Occipital lobe (tissue), 1 donor: ENCODE measurements at regions not wholly inside any gene's neighbourhood (a gene's known extent, or its start where the extent isn't known, plus 50 kb on each side); places are given as distances from the start of the nearest gene placed in this dataset.
"Not testable (repeated sequence)": the region's sequence is repeated elsewhere in the genome, so short reads cannot be mapped to it uniquely, and the experiment has no call there.

Experiments
- DNase-seq: peaks from one replicate; lab custom pipeline; 2025; lab: John Stamatoyannopoulos, UW

DNA sequence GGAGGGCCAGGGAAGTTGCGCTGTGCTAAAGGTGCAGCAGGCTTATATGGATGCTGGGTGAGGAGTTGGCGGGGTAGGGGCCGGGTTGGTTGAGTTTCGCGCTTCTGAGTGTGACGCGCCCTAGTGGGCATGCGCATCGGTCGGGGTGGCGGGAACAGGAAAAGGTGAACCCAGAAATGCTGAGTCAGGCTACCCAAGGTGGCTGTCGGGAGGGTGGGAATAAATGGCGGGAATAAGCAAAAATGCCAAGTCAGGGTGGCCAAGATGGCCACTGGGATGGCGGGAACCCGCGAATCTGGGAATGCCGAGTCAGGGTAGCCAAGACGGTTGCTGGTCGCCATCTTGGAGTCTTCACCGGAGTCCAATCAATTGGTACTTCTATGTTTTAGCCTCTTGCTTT, 580.0 kb downstream of the SUCLG1 start:
- DNase-seq: no peak

DNA sequence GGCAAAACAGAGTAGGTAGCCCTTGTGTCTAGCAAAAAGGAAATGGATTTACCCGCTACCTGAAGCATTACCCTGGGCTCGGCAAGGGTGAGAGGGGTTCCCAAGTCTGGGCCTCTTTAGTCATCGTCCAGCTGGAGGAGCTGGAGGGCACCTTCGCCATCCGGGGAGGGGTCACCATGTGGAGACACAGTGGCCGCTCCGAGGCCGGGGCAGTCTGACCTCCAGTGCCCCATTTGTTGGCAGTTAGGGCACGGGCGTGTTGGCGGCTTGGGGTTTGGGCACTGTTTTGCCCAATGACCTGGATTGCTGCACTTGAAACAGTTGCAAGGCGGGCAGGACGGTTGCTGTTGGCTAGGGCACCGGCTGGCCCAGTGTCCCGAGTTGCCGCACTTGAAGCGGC, 581.8 kb downstream of the SUCLG1 start:
- DNase-seq: not testable (repeated sequence)

DNA sequence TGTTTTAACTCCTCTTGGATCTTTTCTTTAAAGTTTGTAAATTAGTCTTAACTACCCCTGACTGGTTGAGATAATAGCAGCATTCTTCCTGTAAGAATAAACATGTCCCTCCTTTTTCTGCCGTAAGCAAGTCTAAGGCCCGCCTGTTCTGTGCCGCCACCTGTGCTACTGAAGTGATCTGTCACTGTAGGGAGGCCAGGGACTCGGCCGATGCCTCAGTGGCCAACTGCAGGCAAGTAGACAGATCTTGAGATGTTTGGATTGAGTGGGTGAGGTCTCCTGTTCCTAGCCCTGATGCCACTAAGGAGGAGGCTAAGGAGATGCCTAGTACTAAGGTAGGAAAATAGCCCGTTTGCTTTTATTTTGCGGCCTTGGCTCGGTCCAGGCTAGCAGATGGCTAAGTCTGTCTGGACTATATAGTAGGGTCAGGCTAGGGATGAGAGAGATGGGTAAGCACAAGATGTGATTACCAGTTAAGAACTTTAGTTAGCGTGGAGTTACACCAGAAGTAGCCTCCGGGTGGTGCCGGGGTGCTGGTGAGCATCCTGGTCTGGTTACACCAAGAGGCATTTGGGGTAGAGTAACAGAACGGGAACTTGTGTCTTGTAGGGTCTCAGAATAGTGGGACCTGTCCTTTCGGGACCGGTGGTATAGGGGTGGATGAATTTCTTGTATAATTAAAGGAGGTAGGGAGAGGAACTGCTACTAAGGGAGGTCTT, 584.2 kb downstream of the SUCLG1 start:
- DNase-seq: no peak

DNA sequence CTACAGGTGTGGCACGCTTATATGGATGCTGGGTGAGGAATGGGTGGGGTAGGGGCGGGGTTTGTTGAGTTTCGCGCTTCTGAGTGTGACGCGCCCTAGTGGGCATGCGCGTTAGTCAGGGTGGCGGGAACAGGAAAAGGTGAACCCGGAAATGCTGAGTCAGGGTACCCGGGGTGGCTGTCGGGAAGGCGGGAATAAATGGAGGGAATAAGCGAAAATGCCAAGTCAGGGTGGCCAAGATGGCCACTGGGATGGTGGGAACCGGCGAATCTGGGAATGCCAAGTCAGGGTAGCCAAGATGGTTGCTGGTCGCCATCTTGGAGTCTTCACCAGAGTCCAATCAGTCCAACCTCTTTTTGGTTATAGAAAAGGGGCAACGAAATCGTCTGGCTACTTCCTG, 585.0 kb downstream of the SUCLG1 start:
- no peak for DNase-seq

DNA sequence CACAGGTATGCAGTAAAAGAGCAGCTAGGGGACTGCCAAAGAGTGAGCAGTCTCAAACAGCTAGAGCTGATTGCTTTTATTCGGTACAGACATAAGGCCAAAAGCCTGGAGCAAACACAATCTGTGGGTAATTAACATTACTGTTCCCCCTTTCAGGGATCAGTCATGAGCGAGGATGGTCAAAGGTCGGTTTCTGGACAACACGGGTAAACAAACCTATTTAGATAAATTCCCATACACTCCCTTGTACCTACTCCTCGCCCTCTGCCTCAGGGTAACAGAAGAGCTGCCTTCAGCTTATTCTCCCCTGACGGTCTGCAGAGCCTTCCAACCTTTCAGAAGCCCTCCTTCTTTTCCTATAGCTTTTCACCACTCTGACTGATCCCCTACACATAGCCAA, 586.0 kb downstream of the SUCLG1 start:
- DNase-seq: no peak

DNA sequence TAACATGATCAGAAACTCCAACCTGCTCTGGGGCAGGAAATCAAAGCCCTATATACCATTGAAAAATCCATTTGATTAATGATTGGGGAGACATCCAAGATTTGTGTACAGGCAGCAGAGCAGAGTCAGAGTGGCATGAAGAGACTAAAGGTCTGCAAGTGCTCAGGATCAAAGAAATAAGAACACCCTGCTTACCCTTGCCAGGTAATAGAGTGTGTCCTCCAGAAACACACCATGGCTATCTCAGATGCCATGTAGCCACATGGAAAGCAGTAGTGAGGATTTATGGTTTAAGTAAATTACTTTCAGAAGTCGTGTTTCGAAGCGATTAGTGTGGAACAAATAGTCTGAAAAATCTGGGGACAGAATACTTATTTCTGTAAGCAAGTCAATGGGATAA, 592.9 kb downstream of the SUCLG1 start:
- DNase-seq: no peak

DNA sequence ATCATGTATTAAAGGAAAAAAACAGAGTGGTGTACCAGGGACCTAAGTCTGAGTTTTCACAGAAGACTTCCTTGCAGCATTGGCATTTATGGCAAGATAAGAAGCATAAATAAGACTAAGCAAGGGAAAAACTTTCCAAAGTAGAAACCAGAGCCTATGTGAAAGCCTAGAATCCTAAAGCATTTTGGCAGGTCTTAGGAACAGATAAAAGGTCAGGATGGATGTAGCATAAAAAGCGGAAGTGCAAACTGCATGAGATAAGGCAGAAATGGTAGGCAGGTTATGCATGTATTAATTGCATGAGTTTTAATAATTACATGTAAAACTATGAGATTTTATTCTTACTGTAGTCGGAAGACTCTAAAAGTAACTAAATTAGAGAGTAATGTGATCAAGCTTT, 596.5 kb downstream of the SUCLG1 start:
- no peak for DNase-seq

DNA sequence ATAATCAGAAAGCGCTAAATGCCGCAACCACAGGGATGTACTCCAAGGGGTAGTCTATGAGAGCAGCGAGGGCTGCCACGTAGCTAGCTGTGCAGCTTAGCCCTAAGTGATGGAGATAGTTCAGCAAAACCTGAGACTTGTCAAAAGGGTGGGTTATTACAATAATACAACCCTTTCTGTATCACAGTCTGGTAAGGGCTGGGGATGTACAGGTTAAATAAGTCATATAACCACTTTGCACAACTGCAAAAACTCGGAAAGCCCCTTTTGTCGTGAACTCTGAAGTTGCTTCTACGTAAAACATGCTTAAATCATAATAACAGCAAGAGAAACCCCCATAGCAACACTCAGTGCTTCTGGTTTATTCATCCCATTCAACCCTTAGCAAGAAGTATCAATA, 598.8 kb downstream of the SUCLG1 start:
- no peak for DNase-seq

DNA sequence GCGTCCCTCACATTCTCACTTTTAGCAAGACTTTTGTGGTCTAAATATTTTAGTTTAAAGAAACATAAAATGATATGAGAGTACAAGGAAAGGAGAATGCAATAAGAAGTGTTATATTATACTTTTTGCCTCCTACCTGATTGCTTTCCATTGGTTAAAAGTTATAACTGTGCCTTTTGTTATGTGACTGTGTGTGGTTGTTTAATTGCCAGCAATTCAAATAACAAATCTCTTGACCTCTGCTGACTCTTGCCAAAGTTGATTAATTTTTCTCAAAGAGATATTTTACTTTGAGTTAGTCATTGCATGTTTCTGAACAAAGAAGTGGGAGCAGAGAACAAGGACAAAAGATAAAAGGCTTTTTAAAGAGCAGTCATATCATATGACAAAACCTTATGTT, 599.5 kb downstream of the SUCLG1 start:
- no peak for DNase-seq

DNA sequence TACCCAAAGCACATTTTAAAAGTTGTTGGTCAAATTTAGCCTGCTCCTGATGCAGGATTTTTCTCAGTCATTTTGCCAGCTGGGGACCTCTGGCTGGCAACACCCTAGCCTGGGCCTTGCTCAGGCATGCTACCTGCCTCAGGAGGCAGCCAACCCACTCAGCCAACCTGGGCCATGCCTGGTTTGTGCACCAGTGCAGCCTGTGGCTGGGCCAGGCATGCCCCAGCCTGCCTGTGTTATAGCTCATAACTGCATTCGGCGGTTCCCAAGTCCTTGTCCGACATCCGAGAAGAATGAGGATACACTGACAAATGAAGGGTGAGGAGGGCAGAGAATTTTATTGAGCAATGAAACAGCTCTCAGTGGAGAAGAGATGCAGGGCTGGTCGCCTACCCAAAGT, 608.0 kb downstream of the SUCLG1 start:
- no peak for DNase-seq

DNA sequence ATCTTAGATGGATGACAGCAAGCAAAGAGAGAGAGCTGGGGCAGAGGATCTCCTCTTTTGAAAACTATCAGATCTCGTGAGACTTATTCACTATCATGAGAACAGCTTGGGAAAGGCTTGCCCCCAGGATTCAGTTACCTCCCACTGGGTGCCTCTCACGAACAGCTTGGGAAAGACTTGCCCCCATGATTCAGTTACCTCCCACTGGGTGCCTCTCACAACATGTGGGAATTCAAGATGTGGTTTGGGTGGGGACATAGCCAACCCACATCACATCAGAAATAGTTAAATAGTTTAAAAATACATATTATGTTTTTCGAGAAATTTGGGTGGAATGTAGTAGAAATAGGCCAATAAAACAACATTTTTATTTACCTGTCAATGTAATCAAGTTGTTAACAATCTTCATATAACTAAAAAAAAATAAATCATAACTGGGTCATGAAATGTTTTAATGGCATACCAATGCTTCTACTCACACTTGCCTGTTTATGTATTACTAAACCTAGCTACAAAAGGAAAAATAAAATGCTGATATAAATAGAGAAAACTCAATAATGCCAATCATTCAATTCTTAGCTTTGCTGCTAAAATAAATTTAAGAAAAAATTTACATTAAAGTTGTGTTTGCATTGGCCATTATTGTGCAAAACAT, 608.9 kb downstream of the SUCLG1 start:
- DNase-seq: no peak

DNA sequence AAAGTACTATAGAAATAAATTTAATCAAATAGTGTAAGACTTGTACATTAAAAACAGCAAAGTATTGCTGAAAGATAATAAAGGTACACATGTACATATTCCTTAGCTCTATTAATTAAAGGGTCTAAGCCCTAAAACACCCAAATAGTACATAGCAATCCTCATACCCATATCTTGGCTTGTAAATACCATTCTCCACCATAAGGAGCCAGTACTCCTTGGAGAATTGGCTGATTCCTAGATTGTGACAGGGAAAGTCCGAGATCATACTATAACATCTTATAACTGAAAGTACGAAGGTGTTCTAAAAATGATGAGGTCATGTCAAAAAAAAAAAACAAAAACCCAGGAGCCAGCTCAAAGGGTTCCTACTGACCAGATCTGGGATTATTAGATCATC, 614.6 kb downstream of the SUCLG1 start:
- no peak for DNase-seq

DNA sequence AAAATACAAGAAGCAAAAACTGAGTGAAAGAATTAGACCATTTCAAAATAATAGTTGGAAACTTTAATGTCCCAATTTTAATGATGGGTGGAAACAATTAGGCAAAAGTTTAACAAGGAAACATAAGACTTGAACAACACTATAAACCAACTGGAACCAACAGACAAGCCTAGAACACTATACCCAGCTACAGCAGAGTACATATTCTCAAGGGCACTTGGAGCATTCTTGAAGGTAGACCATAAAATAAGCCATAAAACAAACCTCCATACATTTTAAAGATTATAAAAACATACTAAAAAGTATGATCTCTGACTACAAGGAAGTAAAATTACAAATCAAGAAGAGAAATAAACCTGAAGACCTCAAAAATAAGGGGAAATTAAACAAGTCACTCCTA, 616.7 kb downstream of the SUCLG1 start:
- DNase-seq: no peak

DNA sequence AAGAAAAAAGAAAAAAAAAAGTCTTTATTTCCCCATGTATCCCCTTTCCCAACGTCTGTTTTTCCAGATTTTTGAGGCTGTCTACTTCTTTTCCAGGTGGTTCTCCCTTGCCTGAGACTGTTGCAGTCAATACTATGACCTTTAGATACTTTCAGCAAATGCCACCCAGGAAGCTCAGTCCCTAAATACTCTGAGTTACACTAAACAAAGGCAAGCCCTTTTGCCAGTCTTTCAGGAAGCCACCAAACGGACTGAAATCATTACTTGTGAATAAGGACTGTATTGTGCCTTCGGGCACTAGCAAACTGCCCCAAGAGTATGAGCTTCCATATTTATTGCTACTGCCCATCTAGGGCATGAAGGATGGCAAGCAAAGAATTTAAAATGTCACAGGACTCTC, 621.3 kb downstream of the SUCLG1 start:
- DNase-seq: no peak

DNA sequence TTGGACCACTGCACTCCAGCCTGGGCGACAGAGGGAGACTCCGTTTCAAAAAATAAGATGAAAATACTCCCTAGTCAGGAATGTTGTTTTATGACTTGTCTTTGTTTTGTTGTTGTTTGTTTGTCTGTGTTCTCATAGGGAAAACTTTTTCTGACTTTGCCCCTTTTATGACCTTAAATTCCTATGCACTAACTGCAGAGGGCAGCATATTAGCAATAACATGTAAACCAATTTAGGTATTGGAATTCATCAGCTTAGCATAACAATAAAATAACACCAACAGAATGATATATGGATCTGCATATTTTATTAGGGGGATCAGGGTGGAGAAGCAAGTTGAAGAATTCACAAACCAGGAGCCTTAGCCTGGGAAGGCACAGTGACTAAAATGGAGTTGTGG, 631.5 kb downstream of the SUCLG1 start:
- DNase-seq: no peak

DNA sequence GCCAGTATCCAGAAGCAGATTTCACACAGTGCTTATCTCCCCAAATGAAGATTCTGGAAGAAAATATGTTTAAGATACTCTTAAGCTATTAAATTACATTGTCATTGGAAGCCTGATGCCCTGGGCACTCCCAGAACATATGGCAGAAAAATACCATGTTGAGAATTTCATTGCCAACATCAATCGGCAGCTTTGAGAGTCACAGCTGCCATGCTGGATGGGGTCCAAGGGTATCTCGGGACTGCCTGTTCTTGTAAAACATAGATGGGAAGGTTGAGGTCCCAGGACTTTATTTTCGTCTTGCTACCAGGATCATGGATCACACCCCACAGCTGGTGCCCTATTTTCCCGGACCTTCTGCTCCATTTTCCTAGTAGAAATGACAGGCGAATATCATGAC, 632.5 kb downstream of the SUCLG1 start:
- no peak for DNase-seq

DNA sequence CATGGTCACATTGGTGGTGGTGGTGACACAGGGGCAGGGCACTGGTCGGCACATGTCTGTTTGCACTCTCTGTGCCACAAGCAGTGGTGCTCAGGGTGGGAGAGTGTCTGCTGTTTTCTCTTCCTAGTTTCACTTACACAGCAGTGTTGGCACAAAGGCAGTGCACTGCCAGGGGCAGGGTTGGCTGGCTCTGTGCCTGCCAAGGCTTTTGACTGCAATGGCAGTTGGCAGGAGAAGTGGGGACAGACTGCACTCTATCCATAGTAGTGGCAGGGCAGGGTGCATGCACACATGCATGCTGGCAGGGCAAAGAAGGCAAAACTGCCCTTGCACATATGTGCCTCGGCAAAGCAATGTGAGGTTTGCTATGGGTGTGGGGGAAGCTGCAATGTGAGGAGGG, 635.9 kb downstream of the SUCLG1 start:
- DNase-seq: no peak

DNA sequence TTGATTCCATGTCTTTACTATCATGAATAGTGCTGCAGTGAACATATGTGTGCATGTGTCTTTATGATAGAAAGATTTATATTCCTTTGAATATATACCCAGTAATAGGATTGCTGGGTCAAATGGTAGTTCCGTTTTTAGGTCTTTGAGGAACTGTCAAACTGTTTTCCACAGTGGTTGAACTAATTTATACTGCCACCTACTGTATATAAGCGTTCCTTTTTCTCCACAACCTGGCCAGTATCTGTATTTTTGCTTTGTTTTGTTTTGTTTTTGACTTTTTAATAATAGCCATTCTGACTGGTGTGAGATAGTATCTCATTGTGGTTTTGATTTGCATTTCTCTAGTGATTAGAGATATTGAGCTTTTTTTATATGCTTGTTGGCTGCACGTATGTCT, 641.6 kb downstream of the SUCLG1 start:
- no peak for DNase-seq

DNA sequence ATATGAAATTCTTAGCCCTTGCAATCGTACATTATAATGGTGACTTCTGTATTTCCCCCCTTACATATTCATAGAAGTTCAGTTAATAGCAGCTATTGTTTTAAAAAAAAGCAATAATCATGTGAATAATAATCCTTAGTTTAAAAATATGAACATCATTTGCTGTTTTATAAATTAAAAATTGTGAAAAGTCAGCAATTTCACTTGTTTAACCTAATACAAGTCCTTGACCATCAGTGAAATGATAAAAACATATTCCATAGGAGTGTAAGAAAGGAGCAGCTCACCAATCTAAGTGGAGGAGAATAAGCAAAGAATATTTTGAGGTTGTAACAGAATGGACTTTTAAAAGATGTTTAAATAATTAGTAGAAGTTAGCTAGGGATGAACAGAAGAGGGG, 650.2 kb downstream of the SUCLG1 start:
- DNase-seq: no peak

DNA sequence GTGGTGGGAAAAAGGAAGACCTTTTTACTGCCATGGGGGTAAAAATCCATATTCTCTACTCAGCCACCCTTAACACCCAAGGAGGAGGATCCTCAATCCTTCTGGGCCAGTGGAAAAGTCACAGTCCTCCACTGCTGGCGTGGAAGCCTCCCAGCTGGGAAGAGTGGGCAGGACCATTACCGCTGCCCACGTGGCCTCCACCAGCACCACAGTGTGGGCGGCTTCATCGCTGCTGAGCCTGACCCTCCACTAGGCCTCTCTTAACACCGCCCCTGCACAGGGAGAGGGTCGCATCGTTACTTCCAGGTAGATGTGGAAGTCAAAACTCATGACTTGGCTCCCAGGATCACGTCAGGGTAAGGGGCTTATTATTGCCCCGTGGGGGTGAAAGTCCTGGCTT, 656.5 kb downstream of the SUCLG1 start:
- no peak for DNase-seq

DNA sequence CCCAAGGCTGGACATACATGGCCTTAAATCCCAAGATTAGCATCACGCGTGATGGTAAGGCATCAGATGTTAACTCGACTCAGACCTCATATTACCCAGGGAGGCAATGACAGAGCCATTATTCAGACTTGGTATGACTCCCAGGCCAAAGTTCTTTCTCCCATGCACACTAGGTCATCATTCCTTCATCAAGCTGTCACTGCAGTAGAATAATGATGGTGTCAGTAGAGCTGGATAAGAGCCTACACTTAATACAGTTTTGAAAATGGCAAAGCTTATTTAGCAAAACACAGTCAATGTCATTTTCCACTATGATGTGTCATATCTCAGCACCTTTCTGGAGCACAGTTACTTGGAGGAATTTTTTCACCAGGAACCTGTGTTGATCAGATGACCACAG, 663.3 kb downstream of the SUCLG1 start:
- DNase-seq: no peak

DNA sequence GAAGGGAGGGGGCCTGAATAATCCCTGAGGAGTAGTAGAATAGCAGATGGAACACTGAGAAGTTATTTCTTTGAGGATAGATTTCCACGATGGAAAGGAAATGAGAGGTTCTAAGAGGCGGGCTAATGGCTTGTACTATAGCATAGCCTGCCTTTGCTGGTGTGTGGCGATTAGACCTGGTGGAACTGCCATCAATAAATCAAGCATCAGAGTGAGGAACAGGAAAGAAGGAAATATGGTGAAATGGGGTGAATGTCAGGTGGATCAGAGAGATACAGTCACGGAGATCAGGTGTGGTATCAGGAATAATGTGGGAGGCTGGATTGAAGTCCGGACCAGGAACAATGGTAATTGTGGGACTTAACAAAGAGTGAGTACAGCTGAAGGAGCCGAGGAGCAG, 668.6 kb downstream of the SUCLG1 start:
- DNase-seq: not testable (repeated sequence)

DNA sequence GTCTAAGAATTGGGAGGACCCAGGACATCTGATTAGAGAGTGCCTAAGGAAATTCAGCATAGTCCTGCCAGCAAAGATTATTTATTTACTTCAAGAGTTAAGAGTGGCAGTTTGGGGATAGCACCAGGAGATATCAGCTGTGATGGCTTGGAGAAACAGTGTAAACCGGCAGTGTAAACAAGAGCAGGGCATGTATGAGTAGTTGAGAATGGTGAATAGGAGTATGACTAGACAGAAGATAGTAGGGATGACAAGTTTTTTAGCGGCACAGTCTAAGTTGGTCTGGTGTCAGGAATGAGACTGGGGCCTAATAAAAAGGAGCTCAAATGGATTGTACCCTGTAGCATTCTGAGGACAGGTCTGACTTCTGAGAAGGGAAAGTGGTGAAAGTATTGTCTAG, 669.4 kb downstream of the SUCLG1 start:
- not testable (repeated sequence) for DNase-seq
